Activated naive CD4-positive, alpha-beta T cell treated with anti-CD3 and anti-CD28 coated beads, Interleukin-2, amount 50 U/mL, for 72 hours (primary cell): ENCODE measurements at regions not wholly inside any gene's neighbourhood (a gene's known extent, or its start where the extent isn't known, plus 50 kb on each side); places are given as distances from the start of the nearest gene placed in this dataset.

ENCODE experiments used
- ATAC-seq, 2 donors: fragments of 150-1000 bp; cut with Tn5 transposase; 2 replicates each; pipeline ENCODE4 v1.10.0; 2021; ENCODE audit warnings: mild to moderate bottlenecking in 2 of 2, moderate library complexity in 2 of 2
- DNase-seq, 2 donors: peaks; one replicate each; pipeline ENCODE4 v3.0.0; 2021 to 2022; ENCODE audit warnings: low spot score in 2 of 2
- H3K27ac Mint-ChIP-seq, 2 donors: one replicate each; pipeline ENCODE4 v1.8.0; 2022; ENCODE audit warnings: mild to moderate bottlenecking in 2 of 2, mixed read lengths in 2 of 2
- H3K36me3 Mint-ChIP-seq, 2 donors: one replicate each; pipeline ENCODE4 v1.8.0; 2022; ENCODE audit warnings: mixed read lengths in 2 of 2
- H3K9me3 Mint-ChIP-seq, 2 donors: one replicate each; pipeline ENCODE4 v1.8.0; 2022; ENCODE audit warnings: mixed read lengths in 2 of 2

GRCh38 chr20:58102744-58103516 lies 125.5 kb downstream of the ANKRD60 start:
- Mint-ChIP-seq H3K27ac (no peak overlapping the region), H3K36me3 (peaks cover 0 to 8% of the 10 kb centered on the region in 2 donors), H3K9me3 (peaks cover 0 to 12% of the 10 kb centered on the region in 2 donors)
- peak; percentile 44 to 61 for DNase-seq
- peak; percentile 92 to 99 for ATAC-seq

DNA sequence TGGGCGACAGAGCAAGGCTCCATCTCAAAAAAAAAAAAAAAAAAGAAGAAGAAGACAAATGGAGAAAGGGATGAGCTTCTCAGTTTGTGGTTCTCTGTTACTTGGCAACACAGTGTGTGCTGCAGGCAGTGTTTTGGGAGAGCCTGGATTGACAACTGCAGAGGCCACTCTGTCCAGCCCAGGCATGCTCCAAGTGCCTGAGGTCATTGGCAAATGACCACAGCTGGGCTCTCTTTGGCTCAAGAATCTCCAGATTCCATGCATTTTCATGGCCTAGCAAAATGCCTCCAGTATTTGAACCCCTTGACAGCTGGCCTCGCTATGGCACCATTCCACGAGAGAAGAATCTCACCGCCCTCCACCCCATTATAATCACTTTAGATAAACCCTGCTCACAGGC lies 126.2 kb downstream of the ANKRD60 start:
- Mint-ChIP-seq H3K9me3 (peaks cover 0 to 8% of the 10 kb centered on the region in 2 donors), H3K27ac (no peak overlapping the region), H3K36me3 (peaks cover 0 to 8% of the 10 kb centered on the region in 2 donors)
- DNase-seq (no peak), ATAC-seq (no peak)

DNA sequence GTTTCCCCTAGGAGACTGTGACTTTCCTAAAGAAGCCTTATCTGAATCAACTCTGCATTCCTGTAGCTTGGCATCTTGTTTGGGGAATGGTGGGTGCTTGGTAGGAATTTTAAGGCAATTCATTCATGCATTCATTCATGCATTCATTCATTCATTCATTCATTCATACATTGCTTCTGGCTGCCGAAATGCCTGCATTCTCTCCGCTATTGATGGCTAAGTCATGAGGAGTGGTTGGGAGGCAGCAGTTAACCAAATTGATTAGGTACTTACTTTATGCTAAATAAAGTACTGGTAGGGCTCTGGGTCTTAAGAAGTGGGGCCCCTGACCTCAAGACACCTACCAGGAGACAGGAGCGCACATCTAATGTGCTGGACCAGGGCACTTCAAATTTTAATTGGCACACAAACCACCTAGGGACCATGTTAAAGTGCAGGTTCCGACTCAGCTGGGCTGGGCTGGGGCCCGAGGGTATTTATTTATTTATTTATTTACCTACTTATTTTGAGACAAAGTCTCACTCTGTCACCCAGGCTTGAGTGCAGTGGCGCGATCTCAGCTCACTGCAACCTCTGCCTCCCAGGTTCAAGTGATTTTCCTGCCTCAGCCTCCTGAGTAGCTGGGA lies 127.6 kb downstream of the ANKRD60 start:
- ATAC-seq (no peak), DNase-seq (no peak)
- Mint-ChIP-seq H3K9me3 (peaks cover 0 to 7% of the 10 kb centered on the region in 2 donors), H3K27ac (no peak overlapping the region), H3K36me3 (peaks cover 0 to 7% of the 10 kb centered on the region in 2 donors)

DNA sequence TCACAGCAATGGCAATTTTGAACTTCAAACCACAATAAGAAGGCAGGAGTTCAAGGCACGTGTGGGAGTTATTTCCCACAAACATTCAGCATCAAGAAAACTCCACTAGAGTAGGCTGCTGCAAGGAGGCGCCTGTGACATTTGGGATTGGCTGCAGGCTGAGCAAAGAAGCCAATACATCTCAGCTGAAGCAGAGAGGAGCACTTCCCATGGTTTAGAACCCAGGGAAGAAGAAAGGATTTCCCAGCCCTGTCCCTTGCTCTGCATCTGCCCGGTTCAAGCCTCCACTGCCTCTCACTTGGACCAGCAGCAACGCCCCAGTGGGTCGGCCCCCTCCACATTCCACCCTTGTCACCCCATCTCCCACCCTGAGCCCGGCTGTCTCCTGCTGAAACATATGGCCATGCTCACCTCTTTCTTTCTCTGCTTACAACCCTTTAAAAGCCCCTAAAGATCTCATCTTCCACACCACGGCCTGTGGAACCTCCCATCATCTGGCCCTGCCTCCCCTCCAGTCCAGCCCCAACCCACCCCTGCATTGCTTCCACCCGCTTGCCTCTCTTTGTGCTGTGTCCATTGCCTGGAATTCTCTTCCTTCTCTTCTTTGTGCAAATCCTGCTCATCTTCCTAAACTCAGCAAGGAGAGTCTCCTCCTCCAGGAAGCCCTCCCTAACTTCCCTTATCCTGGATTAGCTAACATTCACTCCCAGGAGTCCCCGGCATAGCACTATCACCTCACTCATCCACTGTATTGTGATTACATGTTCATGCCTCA lies 128.3 kb downstream of the ANKRD60 start:
- no peak for ATAC-seq

DNA sequence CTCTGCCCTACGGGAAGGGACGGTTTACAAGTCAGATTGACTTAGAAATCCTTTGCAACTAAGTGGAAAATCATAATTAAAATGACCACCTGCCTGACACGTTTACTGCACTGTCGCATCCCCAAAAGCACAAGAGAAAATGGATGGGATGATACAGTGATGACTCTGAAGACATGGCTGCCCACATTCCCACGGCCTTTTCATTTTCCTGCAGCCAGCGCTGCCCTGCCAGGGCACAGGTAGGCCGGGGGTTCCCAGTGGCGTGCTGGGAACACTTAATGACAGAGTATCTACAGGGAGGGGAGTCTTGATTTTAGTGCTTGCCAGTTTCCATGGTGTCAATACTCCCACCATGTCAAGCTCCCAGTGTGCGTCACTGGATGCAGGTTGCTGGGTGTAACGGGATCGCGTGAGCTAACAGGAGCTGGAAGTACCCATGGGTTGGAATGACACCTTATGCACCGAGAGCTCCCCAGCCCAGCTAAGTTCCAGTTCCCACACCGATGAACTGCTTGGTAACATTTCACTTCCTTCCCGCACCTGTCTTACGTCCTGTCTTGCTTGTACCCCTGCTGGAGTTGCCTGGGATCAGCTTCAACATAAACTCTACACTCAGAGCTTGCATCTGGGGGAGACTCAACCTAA lies 129.0 kb downstream of the ANKRD60 start:
- no peaks in the 10 kb centered on the region for H3K9me3 Mint-ChIP-seq
- H3K27ac Mint-ChIP-seq: no peak overlapping the region
- no peaks in the 10 kb centered on the region for H3K36me3 Mint-ChIP-seq
- DNase-seq (no peak), ATAC-seq (no peak)

More for the DNA sequence above, 128.3 kb downstream of the ANKRD60 start:
- DNase-seq: no peak
- no peak overlapping the region for H3K27ac Mint-ChIP-seq
- H3K9me3 Mint-ChIP-seq: peaks cover 0 to under 1% of the 10 kb centered on the region in 2 donors
- H3K36me3 Mint-ChIP-seq: peaks cover 0 to under 1% of the 10 kb centered on the region in 2 donors

DNA sequence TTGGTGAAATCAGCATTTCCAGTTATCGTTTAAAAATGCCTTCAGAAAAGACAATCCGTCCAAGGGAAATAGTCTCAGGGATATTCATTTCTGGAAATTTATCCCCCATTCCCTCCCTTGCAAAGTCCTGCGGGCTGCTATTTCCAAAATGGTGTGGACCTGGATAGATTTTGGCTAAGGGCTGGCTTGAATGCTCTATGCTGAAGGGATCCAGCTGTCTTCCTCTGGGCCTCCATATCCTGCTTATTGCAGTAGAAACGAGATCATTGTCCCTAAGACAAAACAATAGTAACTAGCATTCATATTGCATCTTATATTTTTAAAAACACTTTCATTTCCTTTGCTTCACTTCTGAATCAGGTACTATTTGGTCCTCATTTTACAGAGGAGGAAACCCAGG lies 129.9 kb downstream of the ANKRD60 start:
- no peak for DNase-seq
- Mint-ChIP-seq H3K27ac (no peak overlapping the region), H3K9me3 (no peaks in the 10 kb centered on the region), H3K36me3 (no peaks in the 10 kb centered on the region)
- ATAC-seq: no peak

DNA sequence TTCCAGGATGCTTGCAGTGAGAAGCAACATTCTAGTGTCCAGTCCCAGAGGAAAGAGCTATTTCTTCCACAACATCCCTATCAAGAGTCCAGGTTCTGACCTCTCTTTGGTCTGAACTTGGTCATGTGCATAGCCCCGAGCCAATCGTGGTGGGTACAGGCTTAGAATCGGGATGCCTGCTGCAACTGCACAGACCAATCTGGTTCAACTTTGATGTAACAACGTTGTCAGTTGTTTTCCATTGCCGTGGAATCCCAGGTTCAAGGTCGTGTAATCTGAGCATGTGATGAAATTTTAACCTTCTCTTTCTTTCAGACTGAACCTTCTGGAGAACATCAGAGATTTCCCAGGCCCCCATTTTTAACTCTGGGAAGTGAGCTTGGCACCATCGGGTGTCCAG lies 130.5 kb downstream of the ANKRD60 start:
- ATAC-seq (no peak), DNase-seq (no peak)
- no peaks in the 10 kb centered on the region for H3K36me3 Mint-ChIP-seq
- H3K9me3 Mint-ChIP-seq: no peaks in the 10 kb centered on the region
- H3K27ac Mint-ChIP-seq: no peak overlapping the region

DNA sequence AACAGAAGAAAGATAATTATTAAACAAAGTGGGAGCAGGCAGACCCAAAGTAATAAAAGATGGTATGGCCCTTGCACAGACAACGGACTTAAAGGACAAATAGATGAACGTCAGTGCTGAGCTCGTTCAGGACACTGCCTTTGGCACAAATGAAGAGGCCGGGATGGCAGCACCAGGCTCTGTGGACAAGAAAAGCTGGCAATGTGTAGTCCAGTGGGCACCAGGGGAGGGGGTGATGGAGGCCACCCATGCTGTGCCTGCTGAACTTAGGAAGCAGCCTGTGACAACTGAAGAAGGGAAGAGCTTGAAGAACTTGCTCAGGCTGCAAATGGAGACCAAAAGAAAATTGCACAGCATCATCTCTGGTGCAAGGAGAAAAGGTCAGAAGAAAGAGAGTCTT lies 131.0 kb downstream of the ANKRD60 start:
- no peak for DNase-seq
- H3K9me3 Mint-ChIP-seq: no peaks in the 10 kb centered on the region
- no peak for ATAC-seq
- no peak overlapping the region for H3K27ac Mint-ChIP-seq
- H3K36me3 Mint-ChIP-seq: no peaks in the 10 kb centered on the region

DNA sequence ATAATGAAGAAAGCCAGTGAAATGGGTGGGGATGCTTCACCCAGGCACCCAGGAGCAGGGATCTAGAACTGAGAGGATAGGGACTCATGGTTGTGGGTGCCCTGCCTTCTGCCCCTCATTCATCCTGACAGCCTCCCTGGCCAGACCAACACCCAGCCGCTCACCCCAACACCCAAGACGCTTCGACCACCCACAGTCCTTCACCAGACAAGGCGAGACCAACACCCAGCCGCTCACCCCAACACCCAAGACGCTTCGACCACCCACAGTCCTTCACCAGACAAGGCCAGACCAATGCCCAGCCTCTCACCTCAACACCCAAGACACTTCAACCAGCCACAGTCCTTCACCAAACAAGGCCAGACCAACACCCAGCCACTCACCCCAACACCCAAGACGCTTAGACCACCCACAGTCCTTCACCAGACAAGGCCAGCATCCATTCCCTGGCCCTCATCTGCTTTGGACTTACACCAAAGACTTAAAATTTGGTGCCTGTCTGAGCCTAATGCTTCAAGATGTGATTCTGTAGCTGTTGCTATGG lies 131.5 kb downstream of the ANKRD60 start:
- Mint-ChIP-seq H3K9me3 (no peaks in the 10 kb centered on the region), H3K36me3 (no peaks in the 10 kb centered on the region), H3K27ac (peak overlapping the region in 1 of 2 donors; percentile 51)
- no peak for ATAC-seq
- no peak for DNase-seq

DNA sequence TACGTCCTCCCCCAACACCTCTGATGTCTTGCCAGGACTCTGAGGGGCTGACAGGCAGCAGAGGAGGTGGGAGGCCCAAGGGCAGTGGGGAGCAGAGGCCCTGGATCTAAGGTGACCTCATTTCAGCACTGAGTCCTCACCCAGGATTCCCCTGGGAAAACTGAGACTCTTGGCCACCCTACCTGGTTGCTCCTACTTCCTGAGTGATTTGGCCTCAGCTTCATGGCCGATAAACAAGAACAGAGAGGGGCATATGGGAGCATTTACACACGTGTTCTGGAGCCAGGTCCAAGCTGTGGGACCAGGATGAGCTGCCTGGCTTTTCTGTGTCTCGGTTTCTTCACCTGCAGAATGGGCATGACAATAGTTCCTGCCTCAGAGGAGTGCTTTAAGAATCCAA lies 133.8 kb downstream of the ANKRD60 start:
- DNase-seq: no peak
- H3K36me3 Mint-ChIP-seq: no peaks in the 10 kb centered on the region
- H3K9me3 Mint-ChIP-seq: no peaks in the 10 kb centered on the region
- ATAC-seq: no peak
- no peak overlapping the region for H3K27ac Mint-ChIP-seq

GRCh38 chr20:58094160-58094559 lies 134.3 kb downstream of the ANKRD60 start:
- ATAC-seq: no peak
- no peaks in the 10 kb centered on the region for H3K9me3 Mint-ChIP-seq
- H3K36me3 Mint-ChIP-seq: no peaks in the 10 kb centered on the region
- no peak overlapping the region for H3K27ac Mint-ChIP-seq
- no peak for DNase-seq

- ATAC-seq: no peak
- no peaks in the 10 kb centered on the region for H3K9me3 Mint-ChIP-seq
- no peaks in the 10 kb centered on the region for H3K36me3 Mint-ChIP-seq
- DNase-seq: no peak
- H3K27ac Mint-ChIP-seq: no peak overlapping the region
Measured at GRCh38 chr20:58092871-58093270, 135.6 kb downstream of the ANKRD60 start.

DNA sequence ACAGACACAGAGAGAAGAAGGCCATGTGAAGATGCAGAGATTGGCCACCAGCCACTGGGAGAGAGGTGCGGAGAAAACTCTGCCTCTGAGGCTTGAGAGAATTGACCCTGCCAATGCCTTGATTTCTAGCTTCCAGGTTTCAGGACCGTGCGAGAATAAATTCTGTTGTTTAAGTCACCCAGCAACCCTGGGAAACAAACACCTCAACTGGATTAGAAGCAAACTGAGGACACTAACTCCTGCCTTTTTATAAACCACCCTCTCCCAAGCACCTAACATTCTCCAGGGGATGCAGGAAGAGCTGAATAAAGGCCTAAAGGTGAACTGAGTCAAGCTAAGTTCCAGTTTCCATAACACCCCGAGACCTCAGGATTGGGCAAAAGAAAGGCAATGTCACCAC lies 136.1 kb downstream of the ANKRD60 start:
- Mint-ChIP-seq H3K27ac (no peak overlapping the region), H3K9me3 (no peaks in the 10 kb centered on the region), H3K36me3 (no peaks in the 10 kb centered on the region)
- ATAC-seq: no peak
- no peak for DNase-seq

- no peak for DNase-seq
- Mint-ChIP-seq H3K9me3 (no peaks in the 10 kb centered on the region), H3K27ac (no peak overlapping the region), H3K36me3 (no peaks in the 10 kb centered on the region)
- no peak for ATAC-seq
Measured at GRCh38 chr20:58091810-58092209, 136.6 kb downstream of the ANKRD60 start.

GRCh38 chr20:58090161-58090560 lies 138.3 kb downstream of the ANKRD60 start:
- no peaks in the 10 kb centered on the region for H3K9me3 Mint-ChIP-seq
- no peaks in the 10 kb centered on the region for H3K36me3 Mint-ChIP-seq
- ATAC-seq (no peak), DNase-seq (no peak)
- H3K27ac Mint-ChIP-seq: no peak overlapping the region

DNA sequence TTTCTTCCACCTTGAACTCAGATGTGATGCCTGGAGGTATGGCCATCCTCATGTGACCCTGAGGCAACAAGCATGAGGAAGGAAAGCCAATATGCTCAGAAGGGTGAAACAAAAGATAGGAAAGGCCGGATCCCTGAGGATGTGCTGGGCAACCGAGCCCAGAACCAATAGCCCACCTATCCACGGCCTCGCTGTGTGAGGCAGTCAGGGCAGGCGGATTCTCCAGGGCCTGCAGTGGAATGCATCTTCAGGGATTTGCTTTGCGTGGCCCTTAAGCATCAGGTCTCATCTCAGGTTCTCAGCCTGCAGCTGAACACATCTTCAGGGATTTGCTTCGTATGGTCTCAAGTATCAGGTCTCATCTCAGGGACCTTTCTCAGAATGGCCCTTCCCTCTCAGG lies 139.8 kb downstream of the ANKRD60 start:
- H3K9me3 Mint-ChIP-seq: no peaks in the 10 kb centered on the region
- no peak overlapping the region for H3K27ac Mint-ChIP-seq
- DNase-seq (no peak), ATAC-seq (no peak)
- H3K36me3 Mint-ChIP-seq: no peaks in the 10 kb centered on the region

DNA sequence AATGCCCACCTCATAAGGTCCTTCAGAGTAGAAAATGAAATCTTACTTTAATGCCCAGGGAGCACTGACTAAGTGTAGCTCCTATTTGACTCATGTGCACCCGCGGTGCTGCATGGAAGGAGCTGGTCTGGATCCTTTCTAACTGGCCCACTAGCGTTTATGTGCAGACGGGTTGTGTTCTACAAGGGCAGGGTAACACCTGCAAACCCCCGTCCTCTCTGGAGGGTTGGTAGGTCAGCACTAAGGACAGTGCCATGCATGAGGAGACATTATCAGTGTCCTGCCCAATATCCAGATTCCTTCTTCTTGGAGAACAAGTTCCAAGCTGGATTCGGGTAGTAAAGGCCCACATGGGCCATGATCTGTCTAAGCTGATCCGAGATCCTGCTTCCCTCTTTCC lies 140.3 kb downstream of the ANKRD60 start:
- H3K36me3 Mint-ChIP-seq: no peaks in the 10 kb centered on the region
- H3K27ac Mint-ChIP-seq: no peak overlapping the region
- no peaks in the 10 kb centered on the region for H3K9me3 Mint-ChIP-seq
- no peak for DNase-seq
- ATAC-seq: no peak
